Upper lobe of left lung (tissue), 6 donors: ENCODE measurements at regions not wholly inside any gene's neighbourhood (a gene's known extent, or its start where the extent isn't known, plus 50 kb on each side); places are given as distances from the start of the nearest gene placed in this dataset.

ENCODE experiments used
- ATAC-seq, 2 donors: fragments of 200-7000 bp; cut with Tn5 transposase; one replicate each; pipeline ENCODE4 v1.9.1; 2022; ENCODE audit warnings: mild to moderate bottlenecking in 2 of 2, moderate library complexity in 2 of 2; ENCODE audit not compliant: low FRiP score in 2 of 2
- DNase-seq, 2 donors: peaks; one replicate each; pipeline ENCODE4 v3.0.0-alpha.2; 2019 to 2020
- H3K27ac ChIP-seq, 4 donors: fragments of 200-600 bp; sonication (generic); one replicate each; pipeline ENCODE4 v1.5.1; 2016 to 2019
- H3K27me3 ChIP-seq, 4 donors: fragments of 200-600 bp; sonication (generic); one replicate each; pipeline ENCODE4 v1.5.1; 2017 to 2019
- H3K36me3 ChIP-seq, 4 donors: fragments of 200-600 bp; sonication (generic); one replicate each; pipeline ENCODE4 v1.5.1; 2016 to 2019
- H3K4me1 ChIP-seq, 4 donors: fragments of 200-600 bp; sonication (generic); one replicate each; pipeline ENCODE4 v1.5.1; 2018 to 2019
- H3K4me3 ChIP-seq, 4 donors: fragments of 200-600 bp; sonication (generic); one replicate each; pipeline ENCODE4 v1.5.1; 2017 to 2019; ENCODE audit warnings: mild to moderate bottlenecking in 2 of 4, moderate library complexity in 1 of 4
- H3K9me3 ChIP-seq, 4 donors: fragments of 200-600 bp; sonication (generic); one replicate each; pipeline ENCODE4 v1.5.1; 2018 to 2019
- CTCF ChIP-seq, 6 experiments: fragments of 450-650 bp in 4 of 6; fragments of 200-600 bp in 2 of 6; sonication (generic) in 2 of 6; IDR thresholded peaks; one replicate each; pipeline ENCODE4 v1.5.1; 2016 to 2019; ENCODE audit warnings: antibody characterized with exemption in 6 of 6
- EP300 ChIP-seq, 4 donors: sonication (generic); formaldehyde crosslinking; IDR thresholded peaks; one replicate each; pipeline ENCODE4 v1.5.1; 2017; ENCODE audit warnings: antibody characterized with exemption in 4 of 4, control low read depth in 2 of 4
- POLR2A ChIP-seq, 4 donors: fragments of 450-650 bp; IDR thresholded peaks; one replicate each; pipeline ENCODE4 v1.5.1; 2016 to 2017; ENCODE audit warnings: antibody characterized with exemption in 4 of 4, mild to moderate bottlenecking in 2 of 4
- POLR2AphosphoS5 ChIP-seq, 2 donors: sonication (generic); formaldehyde crosslinking; IDR thresholded peaks; one replicate each; pipeline ENCODE4 v1.5.1; 2017; ENCODE audit warnings: antibody characterized with exemption in 2 of 2
- WGBS, 2 donors: methylation state at CpG; one replicate each; pipeline ENCODE4 v1.1.5; 2017 to 2018; 5-methylcytosine and 5-hydroxymethylcytosine counted together
- donor health status: DM: no; HTN: no; CAD: no; lungs with moderate emphysema.
- donor health status: DM: no; HTN: yes; CAD: no; lungs with severe emphysema.

- no peaks in the 10 kb centered on the region for H3K9me3 ChIP-seq
- no peaks in the 10 kb centered on the region for H3K36me3 ChIP-seq
- ATAC-seq (no peak), DNase-seq (no peak)
- no peaks in the 10 kb centered on the region for H3K4me1 ChIP-seq
- H3K27me3 ChIP-seq = no peaks in the 10 kb centered on the region
- 76 to 78% methylated on average over 4 of the region's 4 CpGs for WGBS, 2 donors
- H3K4me3 ChIP-seq = no peak overlapping the region
- TF ChIP-seq CTCF (IDR thresholded peaks at IDR 0.05) = no peak
- no peak for TF ChIP-seq POLR2A (IDR thresholded peaks at IDR 0.05)
- H3K27ac ChIP-seq = no peak overlapping the region
These were observed 1626.2 kb upstream of the PCDH20 start for GRCh38 chr13:63041640-63042414.

GRCh38 chr13:63026285-63026797 lies 1610.7 kb upstream of the PCDH20 start:
- ATAC-seq = no peak
- Histone ChIP-seq H3K27ac (no peak overlapping the region), H3K4me3 (no peak overlapping the region), H3K9me3 (no peaks in the 10 kb centered on the region), H3K27me3 (no peaks in the 10 kb centered on the region), H3K4me1 (no peaks in the 10 kb centered on the region), H3K36me3 (no peaks in the 10 kb centered on the region)
- WGBS, 2 donors = 72 to 74% methylated on average over 3 of the region's 3 CpGs
- TF ChIP-seq POLR2AphosphoS5 (IDR thresholded peaks at IDR 0.05) (no peak), EP300 (IDR thresholded peaks at IDR 0.05) (no peak), CTCF (IDR thresholded peaks at IDR 0.05) (no peak), POLR2A (IDR thresholded peaks at IDR 0.05) (no peak)
- no peak for DNase-seq

DNA sequence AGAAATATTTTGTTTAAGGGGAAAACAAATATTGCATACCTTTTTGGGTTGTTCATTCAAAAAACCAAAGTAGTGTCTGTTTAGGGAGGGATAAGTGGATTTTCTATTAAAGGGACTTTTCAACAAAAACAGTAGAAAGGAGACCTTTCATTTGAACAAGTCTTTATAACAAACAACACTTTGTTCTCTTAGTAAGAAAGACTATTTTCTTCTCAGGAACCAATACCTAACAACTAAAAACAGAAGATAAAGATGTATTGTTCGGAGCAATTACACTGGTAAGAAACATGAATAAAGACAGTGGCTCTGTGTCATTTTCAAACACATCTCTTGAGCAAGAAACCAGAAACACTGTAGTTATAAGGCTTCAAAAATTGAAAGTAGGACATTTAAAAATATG lies 1610.1 kb upstream of the PCDH20 start:
- H3K27ac ChIP-seq = no peak overlapping the region
- no peaks in the 10 kb centered on the region for H3K36me3 ChIP-seq
- WGBS, 2 donors = 66 to 77% methylated on average over 1 of the region's 1 CpG
- H3K9me3 ChIP-seq = no peaks in the 10 kb centered on the region
- H3K4me3 ChIP-seq = no peak overlapping the region
- DNase-seq = no peak
- no peaks in the 10 kb centered on the region for H3K4me1 ChIP-seq
- TF ChIP-seq POLR2AphosphoS5 (IDR thresholded peaks at IDR 0.05) = no peak
- TF ChIP-seq POLR2A (IDR thresholded peaks at IDR 0.05) = no peak
- no peak for TF ChIP-seq EP300 (IDR thresholded peaks at IDR 0.05)
- no peak for TF ChIP-seq CTCF (IDR thresholded peaks at IDR 0.05)
- no peak for ATAC-seq
- no peaks in the 10 kb centered on the region for H3K27me3 ChIP-seq

DNA sequence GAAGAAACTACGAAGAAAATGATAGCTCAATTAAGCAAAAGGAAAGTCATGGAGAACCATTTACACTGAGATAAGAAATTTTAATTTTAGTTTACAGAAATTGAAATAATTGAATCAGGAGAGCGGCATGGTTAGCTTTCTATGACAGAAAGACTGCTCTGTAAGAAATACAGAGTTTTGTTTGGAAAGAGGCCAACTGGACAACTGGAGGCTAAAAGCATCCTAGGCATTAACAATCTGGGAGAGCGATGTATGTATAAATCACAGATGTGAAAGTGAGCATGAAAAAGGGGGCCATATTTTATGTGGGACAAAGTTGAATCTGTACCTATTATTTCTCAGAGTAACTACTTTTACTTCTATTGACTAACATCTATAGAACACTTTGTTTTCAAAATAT lies 1608.8 kb upstream of the PCDH20 start:
- Histone ChIP-seq H3K27ac (no peak overlapping the region), H3K36me3 (no peaks in the 10 kb centered on the region), H3K27me3 (no peaks in the 10 kb centered on the region), H3K4me3 (no peak overlapping the region), H3K4me1 (no peaks in the 10 kb centered on the region), H3K9me3 (no peaks in the 10 kb centered on the region)
- DNase-seq (no peak), ATAC-seq (no peak)
- TF ChIP-seq POLR2A (IDR thresholded peaks at IDR 0.05) = no peak
- no peak for TF ChIP-seq EP300 (IDR thresholded peaks at IDR 0.05)
- TF ChIP-seq POLR2AphosphoS5 (IDR thresholded peaks at IDR 0.05) = no peak
- TF ChIP-seq CTCF (IDR thresholded peaks at IDR 0.05) = no peak
- WGBS, 2 donors = 68 to 69% methylated on average over 3 of the region's 3 CpGs

DNA sequence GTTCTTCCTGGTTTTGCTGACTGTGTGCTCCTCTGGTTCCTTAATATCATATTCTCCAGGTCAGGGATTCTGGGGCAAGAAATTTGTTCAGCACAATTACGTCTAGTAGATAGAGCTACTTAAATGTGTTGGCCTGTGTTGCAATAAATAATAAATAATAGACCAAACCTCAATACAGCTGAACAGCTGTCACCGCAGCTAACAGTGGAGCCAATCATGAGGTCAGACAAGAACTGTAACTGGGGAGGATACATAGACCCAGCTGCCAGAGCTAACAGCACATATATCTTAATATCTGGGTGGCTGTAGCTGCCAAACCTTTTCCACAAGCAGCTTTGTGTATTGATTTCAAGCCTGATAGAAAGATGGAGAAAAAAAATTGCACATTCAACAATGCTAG lies 1596.3 kb upstream of the PCDH20 start:
- no peak overlapping the region for H3K27ac ChIP-seq
- TF ChIP-seq POLR2AphosphoS5 (IDR thresholded peaks at IDR 0.05) (no peak), POLR2A (IDR thresholded peaks at IDR 0.05) (no peak), EP300 (IDR thresholded peaks at IDR 0.05) (no peak), CTCF (IDR thresholded peaks at IDR 0.05) (no peak)
- DNase-seq (no peak), ATAC-seq (no peak)
- H3K4me1 ChIP-seq = no peaks in the 10 kb centered on the region
- H3K27me3 ChIP-seq = no peaks in the 10 kb centered on the region
- H3K9me3 ChIP-seq = peaks cover 0 to 10% (median 8%) of the 10 kb centered on the region in 4 donors
- WGBS, 2 donors = 66 to 70% methylated on average over 2 of the region's 2 CpGs
- no peaks in the 10 kb centered on the region for H3K36me3 ChIP-seq
- H3K4me3 ChIP-seq = no peak overlapping the region
